ENCODE measurements at regions not wholly inside any gene's neighbourhood (a gene's known extent, or its start where the extent isn't known, plus 50 kb on each side); places are given as distances from the start of the nearest gene placed in this dataset.
"Not testable (repeated sequence)": the region's sequence is repeated elsewhere in the genome, so short reads cannot be mapped to it uniquely, and the experiment has no call there.

GRCh38 chr18:26650310-26651268 is 102.2 kb upstream of the KCTD1 start:
- no peak for DNase-seq (ENCODE audit: low read depth)

GRCh38 chr18:26649193-26649543 is 100.8 kb upstream of the KCTD1 start:
- no peak for DNase-seq (ENCODE audit: low read depth)

- DNase-seq (ENCODE audit: low read depth) = no peak
Measured at GRCh38 chr18:26648509-26649192, 100.3 kb upstream of the KCTD1 start.

- no peak for DNase-seq (ENCODE audit: low read depth)
Measured at GRCh38 chr18:26646901-26647300, 98.5 kb upstream of the KCTD1 start.

- no peak for DNase-seq (ENCODE audit: low read depth)
Measured at GRCh38 chr18:26642440-26643348, 94.3 kb upstream of the KCTD1 start.

- DNase-seq (ENCODE audit: low read depth) = no peak
Measured at GRCh38 chr18:26640541-26640940, 92.2 kb upstream of the KCTD1 start.

- DNase-seq (ENCODE audit: low read depth) = no peak
Measured at GRCh38 chr18:26639149-26639548, 90.8 kb upstream of the KCTD1 start.

GRCh38 chr18:26637983-26638382 is 89.6 kb upstream of the KCTD1 start:
- no peak for DNase-seq (ENCODE audit: low read depth)

- no peak for DNase-seq (ENCODE audit: low read depth)
Measured at GRCh38 chr18:26637324-26637723, 89.0 kb upstream of the KCTD1 start.

- DNase-seq (ENCODE audit: low read depth) = no peak
Measured at GRCh38 chr18:26635466-26635865, 87.1 kb upstream of the KCTD1 start.

- DNase-seq (ENCODE audit: low read depth) = no peak
Measured at GRCh38 chr18:26634631-26635030, 86.3 kb upstream of the KCTD1 start.

GRCh38 chr18:26631135-26631534 is 82.8 kb upstream of the KCTD1 start:
- no peak for DNase-seq (ENCODE audit: low read depth)

- DNase-seq (ENCODE audit: low read depth) = no peak
Measured at GRCh38 chr18:26630596-26630995, 82.2 kb upstream of the KCTD1 start.

- no peak for DNase-seq (ENCODE audit: low read depth)
Measured at GRCh38 chr18:26628017-26628416, 79.7 kb upstream of the KCTD1 start.

- DNase-seq (ENCODE audit: low read depth) = no peak
Measured at GRCh38 chr18:26624443-26624842, 76.1 kb upstream of the KCTD1 start.

GRCh38 chr18:26623314-26623713 is 75.0 kb upstream of the KCTD1 start:
- not testable (repeated sequence) for DNase-seq (ENCODE audit: low read depth)

- DNase-seq (ENCODE audit: low read depth) = no peak
Measured at GRCh38 chr18:26621161-26622026, 73.0 kb upstream of the KCTD1 start.

- DNase-seq (ENCODE audit: low read depth) = no peak
Measured at GRCh38 chr18:26619350-26619749, 71.0 kb upstream of the KCTD1 start.

- DNase-seq (ENCODE audit: low read depth) = no peak
Measured at GRCh38 chr18:26618135-26618534, 69.8 kb upstream of the KCTD1 start.

GRCh38 chr18:26617151-26617554 is 68.8 kb upstream of the KCTD1 start:
- peak; percentile 97 for DNase-seq (ENCODE audit: low read depth)

- DNase-seq (ENCODE audit: low read depth) = no peak
Measured at GRCh38 chr18:26614374-26614773, 66.0 kb upstream of the KCTD1 start.

Measured in non-pigmented ciliary epithelial cell (primary cell).